HG03571 (cell line): ENCODE measurements at regions not wholly inside any gene's neighbourhood (a gene's known extent, or its start where the extent isn't known, plus 50 kb on each side); places are given as distances from the start of the nearest gene placed in this dataset.

ENCODE experiments used
- ATAC-seq: cut with Tn5 transposase; IDR thresholded peaks from one replicate; pipeline ENCODE4 v1.9.1; 2021; ENCODE audit not compliant: unreplicated experiment

GRCh38 chr6:148265054-148265453, 77.6 kb upstream of the SASH1 start:
- ATAC-seq = no peak

GRCh38 chr6:148269386-148269785, 73.3 kb upstream of the SASH1 start:
- no peak for ATAC-seq

GRCh38 chr6:148271711-148272439, 70.8 kb upstream of the SASH1 start:
- no peak for ATAC-seq

- ATAC-seq = no peak
Measured at GRCh38 chr6:148272597-148272996, 70.0 kb upstream of the SASH1 start.

- ATAC-seq = no peak
Measured at GRCh38 chr6:148273962-148274752, 68.5 kb upstream of the SASH1 start.

- ATAC-seq = no peak
Measured at GRCh38 chr6:148274809-148275208, 67.8 kb upstream of the SASH1 start.

- no peak for ATAC-seq
Measured at GRCh38 chr6:148285205-148285604, 57.4 kb upstream of the SASH1 start.

GRCh38 chr6:148286563-148286962, 56.1 kb upstream of the SASH1 start:
- ATAC-seq = no peak

GRCh38 chr6:148287623-148288333, 54.9 kb upstream of the SASH1 start:
- ATAC-seq = no peak

- no peak for ATAC-seq
Measured at GRCh38 chr6:148288541-148288940, 54.1 kb upstream of the SASH1 start.

- ATAC-seq = no peak
Measured at GRCh38 chr6:148289153-148289552, 53.5 kb upstream of the SASH1 start.

- ATAC-seq = no peak
Measured at GRCh38 chr6:148291876-148292275, 50.8 kb upstream of the SASH1 start.
